MM.1S (cell line): ENCODE measurements at regions not wholly inside any gene's neighbourhood (a gene's known extent, or its start where the extent isn't known, plus 50 kb on each side); places are given as distances from the start of the nearest gene placed in this dataset.
"Not testable (repeated sequence)": the region's sequence is repeated elsewhere in the genome, so short reads cannot be mapped to it uniquely, and the experiment has no call there.

Experiments used
- DNase-seq: peaks from one replicate; pipeline ENCODE4 v3.0.0-alpha.2; 2015
- H2AFZ ChIP-seq: fragments of 300-600 bp; sonication (generic); 2 replicates; pipeline ENCODE4 v1.6.0; 2016; ENCODE audit warnings: antibody characterized with exemption, low read length
- H3F3A ChIP-seq: fragments of 300-600 bp; sonication (generic); 2 replicates; pipeline ENCODE4 v1.6.1; 2016; ENCODE audit warnings: mild to moderate bottlenecking, antibody characterized with exemption, low read length, moderate library complexity, mixed read lengths; ENCODE audit not compliant: insufficient read depth
- H3K27ac ChIP-seq: fragments of 300-600 bp; sonication (generic); 2 replicates; pipeline ENCODE4 v1.5.1; 2016; ENCODE audit warnings: mild to moderate bottlenecking, low read length
- H3K27me3 ChIP-seq: fragments of 300-600 bp; sonication (generic); replicated peaks from 2 replicates; pipeline ENCODE4 v1.6.0; 2016; ENCODE audit warnings: low read length; ENCODE audit not compliant: insufficient read depth
- H3K36me3 ChIP-seq: fragments of 300-600 bp; sonication (generic); replicated peaks from 2 replicates; pipeline ENCODE4 v1.6.1; 2016; ENCODE audit warnings: mild to moderate bottlenecking, low read length, mixed read lengths; ENCODE audit not compliant: insufficient read depth
- H3K4me1 ChIP-seq: fragments of 300-600 bp; sonication (generic); 2 replicates; pipeline ENCODE4 v1.6.1; 2016; ENCODE audit warnings: low read length, mixed read lengths
- H3K4me2 ChIP-seq: fragments of 300-600 bp; sonication (generic); 2 replicates; pipeline ENCODE4 v1.6.0; 2016; ENCODE audit warnings: low read depth, low read length
- H3K4me3 ChIP-seq: fragments of 300-600 bp; sonication (generic); 2 replicates; pipeline ENCODE4 v1.5.1; 2016; ENCODE audit warnings: low read length, mixed read lengths
- H3K79me2 ChIP-seq: fragments of 300-600 bp; sonication (generic); 2 replicates; pipeline ENCODE4 v1.6.1; 2016; ENCODE audit warnings: mixed run types, low read length, mixed read lengths
- H3K9ac ChIP-seq: fragments of 300-600 bp; sonication (generic); 2 replicates; pipeline ENCODE4 v1.6.1; 2016; ENCODE audit warnings: low read length, mixed read lengths
- H3K9me2 ChIP-seq: fragments of 300-600 bp; sonication (generic); replicated peaks from 2 replicates; pipeline ENCODE4 v1.6.1; 2016; ENCODE audit warnings: mild to moderate bottlenecking, low read length, mixed read lengths; ENCODE audit not compliant: insufficient read depth
- H3K9me3 ChIP-seq: fragments of 300-600 bp; sonication (generic); replicated peaks from 2 replicates; pipeline ENCODE4 v1.6.1; 2016; ENCODE audit warnings: mild to moderate bottlenecking, low read length, mixed read lengths; ENCODE audit not compliant: insufficient read depth
- H4K20me1 ChIP-seq: fragments of 300-600 bp; sonication (generic); 2 replicates; pipeline ENCODE4 v1.6.1; 2016; ENCODE audit warnings: mild to moderate bottlenecking, low read length, moderate library complexity, mixed read lengths; ENCODE audit not compliant: insufficient read depth
- CTCF ChIP-seq: fragments of 300-600 bp; sonication (generic); IDR thresholded peaks from 2 replicates; pipeline ENCODE4 v1.5.1; 2016; ENCODE audit warnings: antibody characterized with exemption, low read length, mixed read lengths
- EZH2 ChIP-seq: fragments of 300-600 bp; sonication (generic); optimal IDR thresholded peaks from 2 replicates; pipeline ENCODE3; 2017; ENCODE audit warnings: low read depth, mild to moderate bottlenecking, antibody characterized with exemption, low read length, mixed read lengths
- EZH2phosphoT487 ChIP-seq: fragments of 300-600 bp; sonication (generic); IDR thresholded peaks from 2 replicates; pipeline ENCODE4 v1.6.1; 2018; ENCODE audit warnings: antibody characterized with exemption, low read length

- Histone ChIP-seq H3K27me3 (no peaks in the 10 kb centered on the region), H3K27ac (no peak overlapping the region), H3K36me3 (no peaks in the 10 kb centered on the region), H3K9me2 (no peaks in the 10 kb centered on the region), H2AFZ (no peak overlapping the region), H3K4me1 (no peaks in the 10 kb centered on the region), H3K79me2 (no peaks in the 10 kb centered on the region), H3K9me3 (no peaks in the 10 kb centered on the region), H3K4me2 (no peak overlapping the region), H3K4me3 (no peak overlapping the region), H3K9ac (no peak overlapping the region), H3F3A (no peaks in the 10 kb centered on the region), H4K20me1 (no peaks in the 10 kb centered on the region)
- DNase-seq = no peak
- TF ChIP-seq EZH2 (no peak), EZH2phosphoT487 (no peak)
Observed at GRCh38 chr10:3635211-3635671, 149.8 kb downstream of the KLF6 start.

- not testable (repeated sequence) for H2AFZ ChIP-seq, H3K4me2 ChIP-seq, H3K4me1 ChIP-seq, H4K20me1 ChIP-seq, H3K27ac ChIP-seq, H3K4me3 ChIP-seq, H3K9me2 ChIP-seq, H3K27me3 ChIP-seq, H3K9me3 ChIP-seq, H3K79me2 ChIP-seq, H3F3A ChIP-seq, H3K9ac ChIP-seq, H3K36me3 ChIP-seq, DNase-seq
Observed at GRCh38 chr10:3634646-3635045, 150.4 kb downstream of the KLF6 start.

- Histone ChIP-seq H3K9ac (no peak overlapping the region), H3K9me2 (no peaks in the 10 kb centered on the region), H2AFZ (no peak overlapping the region), H3K36me3 (no peaks in the 10 kb centered on the region), H3K4me3 (no peak overlapping the region), H3K27ac (no peak overlapping the region), H3K27me3 (no peaks in the 10 kb centered on the region), H3K79me2 (no peaks in the 10 kb centered on the region), H3K9me3 (no peaks in the 10 kb centered on the region), H3F3A (0 out of 2 replicates have a peak, but pooled peaks cover under 1% of the 10 kb centered on the region), H4K20me1 (no peaks in the 10 kb centered on the region), H3K4me1 (peaks cover 10% of the 10 kb centered on the region), H3K4me2 (no peak overlapping the region)
- TF ChIP-seq CTCF (no peak), EZH2 (no peak), EZH2phosphoT487 (no peak)
- DNase-seq = no peak
Observed at GRCh38 chr10:3631701-3632330, 153.2 kb downstream of the KLF6 start.

GRCh38 chr10:3631291-3631690 lies 153.7 kb downstream of the KLF6 start:
- Histone ChIP-seq H3K4me2 (no peak overlapping the region), H3K27me3 (no peaks in the 10 kb centered on the region), H3K36me3 (no peaks in the 10 kb centered on the region), H4K20me1 (no peaks in the 10 kb centered on the region), H3F3A (peaks cover 5% of the 10 kb centered on the region; the same call in 1 of the 2 replicates), H3K9ac (no peak overlapping the region), H2AFZ (no peak overlapping the region), H3K4me3 (no peak overlapping the region), H3K4me1 (peaks cover 15% of the 10 kb centered on the region), H3K9me3 (no peaks in the 10 kb centered on the region), H3K9me2 (no peaks in the 10 kb centered on the region), H3K27ac (no peak overlapping the region), H3K79me2 (no peaks in the 10 kb centered on the region)
- TF ChIP-seq EZH2phosphoT487 (no peak), CTCF (no peak), EZH2 (no peak)
- no peak for DNase-seq
